RWPE2 (cell line): ENCODE measurements at regions not wholly inside any gene's neighbourhood (a gene's known extent, or its start where the extent isn't known, plus 50 kb on each side); places are given as distances from the start of the nearest gene placed in this dataset.

Experiments
- ATAC-seq: fragments of 200-7000 bp; cut with Tn5 transposase; 3 replicates; pipeline ENCODE4 v1.9.1; 2021; ENCODE audit warnings: low read depth
- DNase-seq: peaks from one replicate; pipeline ENCODE4 v3.0.0-alpha.2; 2020; ENCODE audit warnings: low spot score
- H3K27ac ChIP-seq: fragments of 450-650 bp; 2 replicates; pipeline ENCODE4 v1.5.1; 2017; ENCODE audit warnings: mild to moderate bottlenecking; ENCODE audit not compliant: poor library complexity, severe bottlenecking
- H3K27me3 ChIP-seq: fragments of 250-450 bp; sonication (Bioruptor Pico); 2 replicates; pipeline ENCODE4 v1.5.1; 2021; ENCODE audit warnings: mild to moderate bottlenecking, moderate library complexity; ENCODE audit not compliant: insufficient read depth, poor library complexity, severe bottlenecking
- H3K36me3 ChIP-seq: fragments of 250-450 bp; sonication (Bioruptor Pico); 2 replicates; pipeline ENCODE4 v1.5.1; 2020; ENCODE audit warnings: low read depth, mild to moderate bottlenecking, moderate library complexity
- H3K4me1 ChIP-seq: fragments of 250-450 bp; sonication (Bioruptor Pico); 2 replicates; pipeline ENCODE4 v1.5.1; 2021; ENCODE audit warnings: mild to moderate bottlenecking, moderate library complexity; ENCODE audit not compliant: insufficient read depth, poor library complexity, severe bottlenecking
- H3K4me3 ChIP-seq: fragments of 250-450 bp; sonication (Bioruptor Pico); 2 replicates; pipeline ENCODE4 v1.5.1; 2021; ENCODE audit warnings: mild to moderate bottlenecking, moderate library complexity; ENCODE audit not compliant: severe bottlenecking
- H3K9me3 ChIP-seq: fragments of 250-450 bp; sonication (Bioruptor Pico); 2 replicates; pipeline ENCODE4 v1.5.1; 2021; ENCODE audit warnings: mild to moderate bottlenecking, moderate library complexity; ENCODE audit not compliant: severe bottlenecking
- TF ChIP-seq, protein P1 (sequence below): fragments of 450-650 bp; IDR thresholded peaks from one replicate; pipeline ENCODE4 v1.5.1; 2017; ENCODE audit warnings: mild to moderate bottlenecking, moderate library complexity; ENCODE audit not compliant: poor library complexity, severe bottlenecking

DNA sequence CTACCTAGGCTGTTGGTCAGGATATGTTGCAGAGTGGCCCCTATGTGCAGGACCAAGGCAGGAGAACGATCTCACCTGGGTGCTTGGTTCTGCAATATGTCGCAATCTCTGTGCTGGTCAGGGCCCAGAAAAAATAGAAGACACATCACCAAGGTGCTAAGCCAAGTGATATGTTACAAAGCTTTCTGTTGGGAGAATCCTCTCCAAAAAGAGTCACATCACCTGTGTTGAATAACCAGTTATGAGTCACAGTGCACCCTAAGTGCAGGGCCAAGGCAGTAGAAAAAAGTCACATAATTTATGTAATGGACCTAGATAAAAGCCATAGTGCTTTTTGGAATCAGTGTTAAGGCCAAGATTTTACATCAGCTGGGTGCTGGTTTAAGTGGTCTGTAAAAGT is 965.9 kb upstream of the AMELY start:
- peaks cover 4% of the 10 kb centered on the region for H3K4me1 ChIP-seq
- no peak overlapping the region for H3K27ac ChIP-seq
- H3K27me3 ChIP-seq = no peaks in the 10 kb centered on the region
- no peaks in the 10 kb centered on the region for H3K9me3 ChIP-seq
- TF ChIP-seq, protein P1, sequence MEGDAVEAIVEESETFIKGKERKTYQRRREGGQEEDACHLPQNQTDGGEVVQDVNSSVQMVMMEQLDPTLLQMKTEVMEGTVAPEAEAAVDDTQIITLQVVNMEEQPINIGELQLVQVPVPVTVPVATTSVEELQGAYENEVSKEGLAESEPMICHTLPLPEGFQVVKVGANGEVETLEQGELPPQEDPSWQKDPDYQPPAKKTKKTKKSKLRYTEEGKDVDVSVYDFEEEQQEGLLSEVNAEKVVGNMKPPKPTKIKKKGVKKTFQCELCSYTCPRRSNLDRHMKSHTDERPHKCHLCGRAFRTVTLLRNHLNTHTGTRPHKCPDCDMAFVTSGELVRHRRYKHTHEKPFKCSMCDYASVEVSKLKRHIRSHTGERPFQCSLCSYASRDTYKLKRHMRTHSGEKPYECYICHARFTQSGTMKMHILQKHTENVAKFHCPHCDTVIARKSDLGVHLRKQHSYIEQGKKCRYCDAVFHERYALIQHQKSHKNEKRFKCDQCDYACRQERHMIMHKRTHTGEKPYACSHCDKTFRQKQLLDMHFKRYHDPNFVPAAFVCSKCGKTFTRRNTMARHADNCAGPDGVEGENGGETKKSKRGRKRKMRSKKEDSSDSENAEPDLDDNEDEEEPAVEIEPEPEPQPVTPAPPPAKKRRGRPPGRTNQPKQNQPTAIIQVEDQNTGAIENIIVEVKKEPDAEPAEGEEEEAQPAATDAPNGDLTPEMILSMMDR = no peak
- DNase-seq (no peak), ATAC-seq (no peak)
- no peak overlapping the region for H3K4me3 ChIP-seq
- no peaks in the 10 kb centered on the region for H3K36me3 ChIP-seq

DNA sequence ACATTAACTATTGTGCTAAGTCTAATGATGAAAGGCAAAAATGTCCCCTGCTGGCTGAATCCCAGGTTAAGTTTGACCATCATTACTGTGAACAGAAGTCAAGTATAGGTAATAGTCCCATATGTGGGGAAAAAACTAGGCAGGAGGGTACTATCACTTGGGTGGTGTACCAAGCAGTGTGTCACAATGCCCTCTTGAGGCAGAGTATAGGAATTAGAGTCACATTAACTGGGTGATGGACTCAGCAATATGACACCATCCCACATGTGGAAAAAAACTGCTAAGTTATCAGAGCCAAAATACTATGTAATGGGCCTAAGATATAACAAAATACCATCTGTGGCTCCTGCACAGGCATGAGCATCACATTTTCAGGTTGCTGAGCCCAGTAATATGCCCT is 962.5 kb upstream of the AMELY start:
- Histone ChIP-seq H3K4me3 (no peak overlapping the region), H3K4me1 (peaks cover 15% of the 10 kb centered on the region), H3K36me3 (no peaks in the 10 kb centered on the region), H3K27me3 (no peaks in the 10 kb centered on the region), H3K27ac (no peak overlapping the region), H3K9me3 (no peaks in the 10 kb centered on the region)
- TF ChIP-seq, protein P1 = peak; percentile 86
- peak; percentile 78 for ATAC-seq
- DNase-seq = no peak

DNA sequence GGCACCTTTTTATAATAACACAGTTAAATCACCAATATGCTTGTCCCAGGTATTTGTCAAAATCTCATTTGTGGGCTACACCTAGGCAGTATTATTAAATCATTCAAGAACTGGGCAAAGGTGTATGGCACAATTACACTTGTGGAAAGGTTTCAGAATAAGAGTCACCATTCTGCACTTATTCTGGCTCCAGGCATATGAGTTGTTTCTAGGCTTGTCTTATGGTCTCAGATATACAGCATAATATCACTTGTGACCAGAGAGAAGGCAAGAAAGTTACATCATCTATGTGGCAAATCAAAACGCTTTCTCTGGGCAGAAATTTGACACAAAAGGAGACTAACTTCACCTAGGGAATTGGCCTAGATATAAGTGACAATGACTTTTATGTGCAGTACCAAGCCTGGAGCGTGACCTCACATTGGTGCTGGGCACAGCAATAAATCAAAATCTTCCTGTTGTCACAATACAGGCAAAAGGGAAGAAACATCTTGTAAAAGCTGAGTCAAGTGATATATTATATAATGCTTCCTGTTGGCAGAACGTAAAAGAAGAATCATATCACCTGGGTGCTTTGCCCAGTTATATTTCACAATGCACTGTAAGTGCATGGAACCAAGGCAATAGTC is 959.9 kb upstream of the AMELY start:
- no peak overlapping the region for H3K4me3 ChIP-seq

DNA sequence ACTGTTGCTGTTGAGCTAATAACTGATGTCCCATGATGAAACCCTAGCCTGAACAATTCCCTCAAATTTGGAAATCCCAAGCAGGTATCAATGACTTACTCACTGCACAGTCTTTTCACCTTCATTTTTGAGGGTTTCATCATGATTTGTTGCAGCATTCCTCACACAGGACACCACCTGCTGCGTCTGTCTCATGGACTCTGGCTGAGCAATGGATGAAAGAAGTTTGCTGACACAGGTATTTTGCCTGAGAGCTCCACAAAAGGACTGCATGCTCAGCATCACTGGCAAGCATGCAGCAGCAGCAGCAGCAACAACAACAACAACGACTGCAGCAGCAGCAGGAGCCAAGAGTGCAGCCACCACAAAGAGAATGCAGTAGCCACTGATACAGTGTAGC is 955.4 kb upstream of the AMELY start:
- ATAC-seq (peak; percentile 69), DNase-seq (no peak)
- H3K27ac ChIP-seq = no peak overlapping the region
- TF ChIP-seq, protein P1 = no peak
- H3K4me1 ChIP-seq = peaks cover 23% of the 10 kb centered on the region
- no peak overlapping the region for H3K4me3 ChIP-seq
- no peaks in the 10 kb centered on the region for H3K9me3 ChIP-seq
- no peaks in the 10 kb centered on the region for H3K27me3 ChIP-seq
- no peaks in the 10 kb centered on the region for H3K36me3 ChIP-seq

More for the DNA sequence above, 959.9 kb upstream of the AMELY start:
- Histone ChIP-seq H3K36me3 (no peaks in the 10 kb centered on the region), H3K27ac (peak overlapping the region; percentile 42), H3K4me1 (peaks cover 26% of the 10 kb centered on the region), H3K9me3 (no peaks in the 10 kb centered on the region), H3K27me3 (no peaks in the 10 kb centered on the region)
- TF ChIP-seq, protein P1 = no peak
- ATAC-seq (peak; percentile 37; the same call in 1 of the 3 replicates), DNase-seq (no peak)
